Astrocyte (in vitro differentiated cells and primary cell): ENCODE measurements at regions not wholly inside any gene's neighbourhood (a gene's known extent, or its start where the extent isn't known, plus 50 kb on each side); places are given as distances from the start of the nearest gene placed in this dataset.

Experiments
- DNase-seq: peaks from one replicate; pipeline ENCODE4 v3.0.0-alpha.2; 2010; ENCODE audit warnings: low read depth
- FAIRE-seq: peaks from 2 replicates; lab custom pipeline; 2011; peaks lifted over from hg19 to GRCh38; lab: Jason Lieb, UNC
- H2AFZ ChIP-seq: 2 replicates; pipeline ENCODE4 v1.6.0; 2012; ENCODE audit warnings: low read depth, low read length, inconsistent platforms
- H3K27ac ChIP-seq: 2 replicates; pipeline ENCODE4 v1.5.1; 2011; ENCODE audit warnings: low read depth, low read length, inconsistent platforms
- H3K27me3 ChIP-seq: 2 replicates; pipeline ENCODE4 v1.6.0; 2011; ENCODE audit warnings: low read length, inconsistent platforms; ENCODE audit not compliant: insufficient read depth
- H3K36me3 ChIP-seq: 2 replicates; pipeline ENCODE4 v1.5.1; 2011; ENCODE audit warnings: low read length, inconsistent platforms; ENCODE audit not compliant: insufficient read depth
- H3K4me1 ChIP-seq: 2 replicates; pipeline ENCODE4 v1.5.1; 2011; ENCODE audit warnings: low read length, inconsistent platforms; ENCODE audit not compliant: insufficient read depth
- H3K4me2 ChIP-seq: 2 replicates; pipeline ENCODE4 v1.6.0; 2012; ENCODE audit warnings: low read length, inconsistent platforms
- H3K4me3 ChIP-seq: 2 replicates; pipeline ENCODE4 v1.5.1; 2011; ENCODE audit warnings: low read depth, mild to moderate bottlenecking, low read length, inconsistent platforms; ENCODE audit not compliant: insufficient read depth
- H3K79me2 ChIP-seq: 2 replicates; pipeline ENCODE4 v1.6.0; 2012; ENCODE audit warnings: mild to moderate bottlenecking, low read length, inconsistent platforms; ENCODE audit not compliant: insufficient read depth
- H3K9ac ChIP-seq: 2 replicates; pipeline ENCODE4 v1.6.0; 2012; ENCODE audit warnings: mild to moderate bottlenecking, low read length, inconsistent platforms
- H3K9me3 ChIP-seq: 2 replicates; pipeline ENCODE4 v1.5.1; 2012; ENCODE audit warnings: low read depth, mild to moderate bottlenecking, low read length, inconsistent platforms; ENCODE audit not compliant: insufficient read depth
- H4K20me1 ChIP-seq: 2 replicates; pipeline ENCODE4 v1.6.0; 2012; ENCODE audit warnings: low read length, inconsistent platforms; ENCODE audit not compliant: insufficient read depth
- H3K27ac Mint-ChIP-seq: one replicate; pipeline ENCODE4 v1.8.0; 2021; ENCODE audit warnings: mild to moderate bottlenecking, mixed read lengths; ENCODE audit not compliant: unreplicated experiment
- H3K27me3 Mint-ChIP-seq: one replicate; pipeline ENCODE4 v1.8.0; 2021; ENCODE audit warnings: low read depth, mixed read lengths; ENCODE audit not compliant: unreplicated experiment
- H3K36me3 Mint-ChIP-seq: one replicate; pipeline ENCODE4 v1.8.0; 2021; ENCODE audit warnings: low read depth, mixed read lengths; ENCODE audit not compliant: unreplicated experiment
- H3K4me1 Mint-ChIP-seq: one replicate; pipeline ENCODE4 v1.8.0; 2021; ENCODE audit warnings: low read depth, mixed read lengths; ENCODE audit not compliant: unreplicated experiment
- H3K4me3 Mint-ChIP-seq: one replicate; pipeline ENCODE4 v1.8.0; 2021; ENCODE audit warnings: mild to moderate bottlenecking, moderate library complexity, mixed read lengths; ENCODE audit not compliant: unreplicated experiment
- H3K9me3 Mint-ChIP-seq: one replicate; pipeline ENCODE4 v1.8.0; 2021; ENCODE audit warnings: mild to moderate bottlenecking, mixed read lengths; ENCODE audit not compliant: unreplicated experiment
- CTCF ChIP-seq: IDR thresholded peaks from 2 replicates; pipeline ENCODE4 v1.5.1; 2011; ENCODE audit warnings: low read depth, mild to moderate bottlenecking, inconsistent platforms, low read length, moderate library complexity; ENCODE audit not compliant: insufficient read depth
- EZH2 ChIP-seq: IDR thresholded peaks from 2 replicates; pipeline ENCODE4 v1.6.1; 2012; ENCODE audit warnings: mild to moderate bottlenecking, low read length, inconsistent platforms; ENCODE audit not compliant: insufficient read depth

GRCh38 chr3:102031834-102032233, 182.5 kb downstream of the NFKBIZ start:
- no peak overlapping the region for H3K4me2 ChIP-seq
- Mint-ChIP-seq H3K36me3 (no peaks in the 10 kb centered on the region), H3K4me3 (no peak overlapping the region), H3K27me3 (no peaks in the 10 kb centered on the region), H3K9me3 (no peaks in the 10 kb centered on the region), H3K27ac (no peak overlapping the region), H3K4me1 (no peaks in the 10 kb centered on the region)
- H3K36me3 ChIP-seq: no peaks in the 10 kb centered on the region
- H3K4me1 ChIP-seq: no peaks in the 10 kb centered on the region
- no peak overlapping the region for H3K27ac ChIP-seq
- H4K20me1 ChIP-seq: no peaks in the 10 kb centered on the region
- TF ChIP-seq CTCF: no peak
- no peak for TF ChIP-seq EZH2
- DNase-seq: no peak
- no peaks in the 10 kb centered on the region for H3K79me2 ChIP-seq
- H3K27me3 ChIP-seq: no peaks in the 10 kb centered on the region
- no peak overlapping the region for H2AFZ ChIP-seq
- no peak overlapping the region for H3K4me3 ChIP-seq
- no peaks in the 10 kb centered on the region for H3K9me3 ChIP-seq
- no peak for FAIRE-seq
- no peak overlapping the region for H3K9ac ChIP-seq

GRCh38 chr3:102032491-102033383, 183.4 kb downstream of the NFKBIZ start:
- H3K4me3 Mint-ChIP-seq: no peak overlapping the region
- Histone ChIP-seq H3K4me2 (no peak overlapping the region), H3K9me3 (no peaks in the 10 kb centered on the region), H3K27ac (no peak overlapping the region), H2AFZ (no peak overlapping the region), H3K4me3 (no peak overlapping the region), H3K79me2 (no peaks in the 10 kb centered on the region), H3K36me3 (no peaks in the 10 kb centered on the region), H3K4me1 (no peaks in the 10 kb centered on the region), H3K9ac (no peak overlapping the region), H4K20me1 (no peaks in the 10 kb centered on the region), H3K27me3 (no peaks in the 10 kb centered on the region)
- H3K27ac Mint-ChIP-seq: no peak overlapping the region
- no peaks in the 10 kb centered on the region for H3K27me3 Mint-ChIP-seq
- H3K4me1 Mint-ChIP-seq: no peaks in the 10 kb centered on the region
- DNase-seq: no peak
- FAIRE-seq: no peak
- no peaks in the 10 kb centered on the region for H3K9me3 Mint-ChIP-seq
- H3K36me3 Mint-ChIP-seq: no peaks in the 10 kb centered on the region
- TF ChIP-seq EZH2 (no peak), CTCF (no peak)
